Astrocyte of the cerebellum (primary cell): ENCODE measurements at regions not wholly inside any gene's neighbourhood (a gene's known extent, or its start where the extent isn't known, plus 50 kb on each side); places are given as distances from the start of the nearest gene placed in this dataset.
"Not testable (repeated sequence)": the region's sequence is repeated elsewhere in the genome, so short reads cannot be mapped to it uniquely, and the experiment has no call there.

Experiments used
- DNase-seq: peaks from one replicate; pipeline ENCODE4 v3.0.0-alpha.2; 2011; ENCODE audit warnings: low read depth
- H3K4me3 ChIP-seq: 2 replicates; pipeline ENCODE4 v1.5.1; 2011; ENCODE audit warnings: mild to moderate bottlenecking, low read depth, low read length, moderate library complexity
- in situ Hi-C: cut with HindIII; loops from 2 replicates; pipeline ENCODE4 v1.10.0; 2017; ENCODE audit warnings: low sequenced_read_pairs
- TF ChIP-seq, protein P1 (sequence below): IDR thresholded peaks from 2 replicates; pipeline ENCODE4 v1.5.1; 2012; ENCODE audit warnings: low read length, low read depth, moderate library complexity, mild to moderate bottlenecking; ENCODE audit errors: missing control alignments

DNA sequence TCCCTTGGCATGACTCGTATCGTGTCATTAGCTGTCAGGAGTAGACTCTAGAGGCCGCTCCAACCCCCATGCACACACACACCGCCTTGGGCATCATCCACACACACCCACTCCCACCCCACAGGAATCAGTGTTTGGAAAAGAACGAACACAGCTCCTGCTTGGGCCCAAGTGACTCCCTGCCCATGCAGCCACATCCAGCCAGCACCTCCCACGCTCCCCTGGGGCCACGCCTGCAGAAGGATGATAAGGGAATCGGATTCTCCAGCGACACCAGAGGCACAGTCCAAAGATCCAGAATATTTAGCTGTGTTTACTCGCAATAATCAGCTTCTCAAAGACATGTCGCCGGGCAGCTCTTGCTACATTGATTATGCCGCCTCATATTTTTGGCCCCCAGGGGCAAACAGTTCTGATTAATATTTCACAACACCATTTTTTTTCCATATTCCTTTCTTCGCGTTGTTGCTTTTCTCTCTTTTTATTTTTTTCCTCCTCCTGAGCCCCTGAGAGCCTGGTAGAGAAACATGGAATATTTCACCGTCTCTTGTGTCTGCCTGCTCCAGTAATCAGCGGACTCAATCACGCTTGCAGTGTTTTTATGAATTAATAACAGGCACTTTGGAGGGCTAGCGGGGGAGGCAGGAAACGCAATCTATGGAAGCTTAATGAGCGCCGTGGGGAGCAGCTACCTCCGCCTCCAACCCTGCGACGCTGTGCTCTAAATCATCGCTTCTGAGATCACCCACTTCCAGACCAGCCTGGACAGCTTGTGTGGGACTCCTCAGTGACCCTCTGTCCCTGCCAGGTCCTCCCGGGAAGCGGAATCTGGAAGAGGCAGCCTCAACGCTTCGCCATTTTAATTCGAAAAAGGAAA lies 221.4 kb downstream of the TLE3 start:
- TF ChIP-seq, protein P1, sequence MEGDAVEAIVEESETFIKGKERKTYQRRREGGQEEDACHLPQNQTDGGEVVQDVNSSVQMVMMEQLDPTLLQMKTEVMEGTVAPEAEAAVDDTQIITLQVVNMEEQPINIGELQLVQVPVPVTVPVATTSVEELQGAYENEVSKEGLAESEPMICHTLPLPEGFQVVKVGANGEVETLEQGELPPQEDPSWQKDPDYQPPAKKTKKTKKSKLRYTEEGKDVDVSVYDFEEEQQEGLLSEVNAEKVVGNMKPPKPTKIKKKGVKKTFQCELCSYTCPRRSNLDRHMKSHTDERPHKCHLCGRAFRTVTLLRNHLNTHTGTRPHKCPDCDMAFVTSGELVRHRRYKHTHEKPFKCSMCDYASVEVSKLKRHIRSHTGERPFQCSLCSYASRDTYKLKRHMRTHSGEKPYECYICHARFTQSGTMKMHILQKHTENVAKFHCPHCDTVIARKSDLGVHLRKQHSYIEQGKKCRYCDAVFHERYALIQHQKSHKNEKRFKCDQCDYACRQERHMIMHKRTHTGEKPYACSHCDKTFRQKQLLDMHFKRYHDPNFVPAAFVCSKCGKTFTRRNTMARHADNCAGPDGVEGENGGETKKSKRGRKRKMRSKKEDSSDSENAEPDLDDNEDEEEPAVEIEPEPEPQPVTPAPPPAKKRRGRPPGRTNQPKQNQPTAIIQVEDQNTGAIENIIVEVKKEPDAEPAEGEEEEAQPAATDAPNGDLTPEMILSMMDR: no peak
- in situ Hi-C loops: no loop called here
- H3K4me3 ChIP-seq: no peak overlapping the region
- no peak for DNase-seq

DNA sequence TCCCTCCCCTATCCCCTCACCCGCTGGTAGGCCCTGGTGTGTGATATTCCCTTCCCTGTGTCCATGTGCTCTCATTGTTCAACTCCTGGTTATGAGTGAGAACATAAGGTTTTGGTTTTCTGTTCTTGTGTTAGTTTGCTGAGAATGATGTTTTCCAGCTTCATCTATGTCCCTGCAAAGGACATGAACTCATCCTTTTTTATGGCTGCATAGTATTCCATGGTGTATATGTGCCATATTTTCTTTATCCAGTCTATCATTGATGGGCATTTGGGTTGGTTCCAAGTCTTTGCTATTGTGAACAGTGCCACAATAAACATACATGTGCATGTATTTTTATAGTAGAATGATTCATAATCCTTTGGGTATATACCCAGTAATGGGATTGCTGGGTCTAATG lies 217.8 kb downstream of the TLE3 start:
- in situ Hi-C loops, H3K4me3 ChIP-seq, DNase-seq: not testable (repeated sequence)

DNA sequence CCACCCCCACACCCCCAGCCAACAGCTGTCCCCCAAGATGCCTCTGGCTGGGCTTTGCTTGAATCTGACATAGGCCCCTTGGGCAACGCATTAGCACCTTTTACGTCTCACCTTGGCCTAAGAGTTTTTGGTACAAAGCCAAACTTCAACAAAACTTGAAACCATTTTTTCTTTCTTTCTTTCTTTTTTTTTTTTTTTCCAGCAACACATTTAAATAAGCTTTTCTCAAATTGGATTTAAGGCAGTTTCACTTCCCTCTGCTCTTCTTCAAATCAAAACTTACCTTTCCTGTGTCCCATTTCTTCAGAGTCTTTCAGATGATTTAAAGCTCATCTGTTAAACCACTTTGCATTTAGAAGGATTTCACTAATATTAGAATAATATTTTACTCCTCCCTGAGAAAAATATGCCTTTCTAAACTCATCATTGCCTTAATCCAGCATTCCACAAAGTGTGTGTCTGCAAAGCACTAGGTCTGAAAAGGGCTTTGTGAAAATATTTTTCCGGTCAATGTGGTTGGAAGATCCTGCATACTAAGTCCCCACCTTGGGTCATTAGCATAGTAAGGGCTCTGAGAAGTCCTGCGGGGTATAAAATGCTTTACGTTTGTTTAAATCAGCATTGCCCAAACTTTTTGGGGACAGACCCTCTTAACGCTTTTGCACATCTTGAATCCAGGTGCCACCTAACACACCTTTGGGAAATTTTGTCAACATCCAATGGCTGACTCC lies 217.0 kb downstream of the TLE3 start:
- in situ Hi-C loops: no loop called here
- no peak overlapping the region for H3K4me3 ChIP-seq
- TF ChIP-seq, protein P1: no peak
- DNase-seq: no peak

DNA sequence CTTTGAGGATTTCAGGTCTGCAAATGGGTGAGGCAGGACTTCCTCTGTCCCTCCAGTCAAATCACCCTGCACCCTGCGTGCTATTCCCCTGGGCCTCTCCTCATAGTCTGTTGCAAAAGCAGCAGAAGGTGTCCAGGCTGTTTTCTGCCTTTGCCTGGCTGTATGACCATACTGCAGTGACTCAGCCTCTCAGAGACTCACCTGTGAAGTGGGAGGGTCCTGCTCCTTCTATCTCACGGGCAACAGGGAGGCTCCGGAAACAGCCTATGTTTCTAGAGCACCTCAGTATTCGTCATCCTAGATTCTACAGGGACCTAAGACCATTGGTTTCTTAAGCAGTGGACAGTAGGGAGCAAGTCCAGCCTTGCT lies 216.4 kb downstream of the TLE3 start:
- no peak overlapping the region for H3K4me3 ChIP-seq
- in situ Hi-C loops: no loop called here
- no peak for DNase-seq
- TF ChIP-seq, protein P1: no peak

DNA sequence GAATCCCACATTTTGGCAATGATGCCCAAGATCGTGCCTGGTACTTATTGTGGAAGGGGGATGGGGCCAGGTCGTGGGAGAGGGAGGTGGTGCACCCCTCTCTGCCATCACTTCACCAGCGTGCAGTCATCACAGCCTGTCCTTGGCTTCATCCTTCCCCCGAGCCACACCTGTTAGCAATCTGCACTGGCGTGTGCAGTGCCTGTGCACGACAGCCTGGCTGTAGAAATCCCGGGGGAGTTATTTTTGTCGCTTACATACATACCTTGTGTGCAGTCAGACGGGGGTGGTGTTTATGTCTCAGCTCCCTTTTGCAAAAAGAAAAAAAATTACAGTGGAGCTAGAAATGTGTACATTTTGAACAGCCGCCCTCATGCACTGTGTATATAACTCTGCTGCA lies 216.0 kb downstream of the TLE3 start:
- TF ChIP-seq, protein P1: no peak
- no peak for DNase-seq
- in situ Hi-C loops: no loop called here

DNA sequence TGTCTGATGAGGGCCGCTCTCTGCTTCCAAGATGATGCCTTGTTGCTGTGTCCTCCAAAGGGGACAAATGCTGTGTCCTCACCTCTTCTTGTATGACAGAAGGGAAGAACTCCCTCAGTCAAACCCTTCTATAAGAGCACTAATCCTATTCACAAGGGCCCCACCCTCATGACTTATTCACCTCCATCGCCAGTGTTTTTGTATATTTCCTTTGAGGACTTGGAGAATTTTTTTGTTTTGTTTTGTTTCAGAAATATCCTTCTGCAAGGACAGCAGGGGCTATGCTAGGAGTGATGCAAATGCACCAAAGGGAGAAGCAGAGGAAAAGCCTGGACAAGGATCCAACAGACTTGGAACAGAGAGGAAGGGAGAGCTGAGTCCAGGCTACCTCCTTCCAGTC lies 214.4 kb downstream of the TLE3 start:
- H3K4me3 ChIP-seq: no peak overlapping the region
- TF ChIP-seq, protein P1: no peak
- in situ Hi-C loops: no loop called here
- no peak for DNase-seq

More for the DNA sequence above, 216.0 kb downstream of the TLE3 start:
- no peak overlapping the region for H3K4me3 ChIP-seq
